LoVo (cell line): ENCODE measurements at regions not wholly inside any gene's neighbourhood (a gene's known extent, or its start where the extent isn't known, plus 50 kb on each side); places are given as distances from the start of the nearest gene placed in this dataset.

Experiments
- DNase-seq: peaks from one replicate; pipeline ENCODE4 v3.0.0-alpha.2; 2016; ENCODE audit warnings: low spot score

DNA sequence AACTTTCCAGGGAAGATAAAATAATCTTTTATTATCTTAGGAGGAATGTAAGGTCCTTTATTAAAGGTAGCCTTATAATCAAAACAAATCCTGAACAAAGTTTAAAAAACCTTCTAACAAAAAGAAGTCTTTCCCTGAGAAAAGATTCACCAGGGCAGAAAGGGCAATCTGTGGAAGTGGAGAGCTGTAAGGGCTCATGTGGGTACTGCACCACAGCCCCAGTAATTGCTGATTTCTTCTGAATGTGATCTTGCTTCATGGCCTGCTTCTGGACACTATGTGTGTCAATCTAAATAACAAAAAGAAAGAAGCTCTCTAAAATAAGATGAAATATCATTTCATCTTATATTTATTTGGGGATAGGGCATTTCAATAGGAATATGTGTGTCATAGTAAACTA is 1501.6 kb downstream of the OTOL1 start:
- no peak for DNase-seq

DNA sequence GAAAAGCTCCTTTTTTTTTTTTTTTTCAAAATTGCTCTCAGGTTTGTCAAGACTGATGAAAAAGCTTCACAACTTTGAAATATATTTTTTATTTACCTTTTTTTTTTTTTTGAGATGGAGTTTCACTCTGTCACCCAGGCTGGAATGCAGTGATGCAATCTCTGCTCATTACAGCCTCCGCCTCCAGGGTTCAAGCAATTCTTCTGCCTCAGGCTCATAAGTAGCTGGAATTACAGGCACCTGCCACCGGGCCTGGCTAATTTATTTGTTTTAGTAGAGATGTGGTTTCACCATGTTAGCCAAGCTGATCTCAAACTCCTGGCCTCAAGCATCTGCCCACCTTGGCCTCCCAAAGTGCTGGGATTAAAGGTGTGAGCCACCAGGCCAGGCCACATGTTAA is 1515.0 kb downstream of the OTOL1 start:
- no peak for DNase-seq

DNA sequence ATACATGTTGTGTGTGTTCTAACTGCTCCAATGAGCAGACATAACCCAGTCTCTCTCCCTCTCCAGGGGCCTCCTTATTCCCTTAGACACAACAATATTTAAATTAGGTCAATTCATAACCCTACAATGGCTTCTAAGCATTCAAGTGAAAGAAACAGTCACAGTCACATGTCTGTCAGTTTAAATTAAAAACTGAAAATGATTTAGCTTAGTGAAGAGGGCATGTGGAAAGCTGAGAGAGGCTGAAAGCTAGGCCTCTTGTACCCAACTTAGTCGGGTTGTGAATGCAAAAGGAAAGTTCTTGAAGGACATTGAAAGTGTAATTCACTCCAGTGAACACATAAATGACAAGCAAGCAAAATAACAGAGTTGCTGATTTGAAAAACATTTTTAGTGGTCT is 1519.6 kb downstream of the OTOL1 start:
- no peak for DNase-seq

DNA sequence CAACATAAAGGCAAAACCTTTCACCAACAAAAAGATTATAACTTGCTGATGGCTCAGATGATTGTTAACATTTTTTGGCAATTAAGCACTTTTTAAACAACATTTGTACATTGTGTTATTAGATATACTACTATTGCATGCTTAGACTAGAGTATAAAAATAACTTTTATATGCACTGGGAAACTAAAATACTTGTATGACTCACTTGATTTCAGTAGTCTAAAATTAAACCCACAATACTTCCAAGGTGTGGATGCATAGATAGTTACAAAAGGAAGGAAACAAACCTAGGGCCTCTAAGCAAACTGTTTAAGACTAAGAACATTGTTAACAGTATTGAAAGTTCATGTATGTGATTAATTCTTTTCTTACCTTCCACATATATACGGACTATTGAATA is 1521.5 kb downstream of the OTOL1 start:
- no peak for DNase-seq

DNA sequence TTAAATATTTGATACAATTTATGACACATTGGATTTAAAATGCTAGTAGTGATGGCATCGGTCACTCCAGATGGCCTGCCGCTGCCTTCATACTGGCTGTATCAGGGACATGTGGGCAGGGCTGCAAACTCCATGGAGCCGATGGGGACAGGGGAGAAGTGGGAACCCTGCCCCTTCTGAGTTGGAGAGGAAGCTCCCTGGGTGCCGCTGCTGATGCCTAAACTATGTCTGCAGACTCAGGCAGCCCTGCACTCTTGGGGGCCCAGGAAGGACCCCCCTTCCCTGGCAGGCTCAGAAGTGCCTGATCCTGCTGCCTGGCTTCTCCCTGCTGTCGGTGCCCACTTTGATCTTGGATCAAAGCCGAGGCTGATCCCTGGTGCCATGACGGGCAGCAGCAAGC is 1522.1 kb downstream of the OTOL1 start:
- no peak for DNase-seq

DNA sequence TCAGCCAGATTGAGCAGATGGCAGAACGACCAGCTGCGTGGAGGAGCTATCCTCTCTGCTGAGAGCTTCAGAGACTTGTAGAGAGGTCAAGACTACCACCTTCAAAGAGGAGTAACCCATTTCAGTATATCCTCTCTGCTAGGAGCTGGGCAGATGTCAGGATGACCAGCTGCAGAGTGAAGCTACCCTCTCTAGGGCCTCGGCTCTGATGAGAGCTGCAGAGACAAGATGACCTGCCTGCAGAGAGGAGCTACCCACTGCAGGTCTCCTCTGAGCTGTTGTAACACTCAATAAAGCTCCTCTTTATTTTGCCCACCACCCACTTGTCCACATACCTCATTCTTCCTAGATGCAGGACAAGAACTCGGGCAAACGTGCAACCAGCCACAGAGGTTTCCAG is 1522.7 kb downstream of the OTOL1 start:
- no peak for DNase-seq

DNA sequence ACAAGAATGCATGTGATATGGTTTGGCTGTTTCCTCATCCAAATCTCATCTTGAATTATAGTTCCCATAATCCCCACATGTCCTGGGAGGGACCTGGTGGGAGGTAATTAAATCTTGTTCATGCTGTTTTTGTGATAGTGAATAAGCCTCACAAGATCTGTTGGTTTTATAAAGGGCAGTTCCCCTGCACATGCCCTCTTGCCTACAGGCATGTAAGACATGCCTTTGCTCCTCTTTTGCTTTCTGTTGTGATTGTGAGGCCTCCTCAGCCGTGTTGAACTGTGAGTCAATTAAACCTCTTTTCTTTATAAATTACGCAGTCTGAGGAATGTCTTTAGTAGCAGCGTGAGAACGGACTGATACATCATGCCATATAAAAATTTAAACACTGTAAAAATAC is 1537.0 kb downstream of the OTOL1 start:
- DNase-seq, result no peak

DNA sequence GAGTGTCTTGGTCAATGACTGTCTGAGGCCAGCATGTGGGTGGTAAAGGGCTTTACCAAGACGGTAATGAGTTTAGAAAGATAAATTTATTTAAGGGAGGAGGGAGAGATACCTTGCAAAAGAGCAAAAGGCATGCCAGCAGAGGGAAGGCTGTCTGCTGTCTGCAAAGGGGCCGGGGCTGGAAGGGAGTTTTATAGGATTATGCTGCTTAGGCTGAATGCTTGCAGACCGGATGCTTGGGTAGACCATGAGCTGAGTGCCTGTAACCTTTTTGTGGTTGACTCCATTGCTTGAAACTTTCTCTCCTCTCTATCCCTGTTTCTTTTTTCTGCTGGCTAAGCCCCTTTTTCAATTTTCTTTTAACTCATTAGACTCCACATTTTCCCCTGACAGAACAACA is 1543.0 kb downstream of the OTOL1 start:
- DNase-seq, result no peak

DNA sequence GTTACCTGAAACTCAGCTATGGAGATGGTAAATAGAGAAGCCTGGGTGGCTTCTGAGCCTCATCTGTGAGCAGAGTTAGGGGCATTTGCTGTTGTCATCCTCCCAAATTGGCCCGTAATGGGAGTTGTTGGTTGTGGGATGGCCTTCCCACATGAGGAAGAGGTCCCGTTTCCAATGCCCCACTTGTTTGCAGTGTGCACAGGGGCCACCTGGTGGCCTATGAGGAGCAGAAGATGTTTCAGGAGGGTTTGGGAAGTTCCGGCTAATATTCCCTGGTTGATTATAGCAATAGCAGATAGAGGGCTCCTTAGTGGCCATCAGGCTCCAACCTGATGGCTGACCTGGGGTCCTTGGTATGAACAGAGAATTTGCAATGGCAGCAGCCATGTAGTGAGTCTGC is 1546.5 kb downstream of the OTOL1 start:
- no peak for DNase-seq

DNA sequence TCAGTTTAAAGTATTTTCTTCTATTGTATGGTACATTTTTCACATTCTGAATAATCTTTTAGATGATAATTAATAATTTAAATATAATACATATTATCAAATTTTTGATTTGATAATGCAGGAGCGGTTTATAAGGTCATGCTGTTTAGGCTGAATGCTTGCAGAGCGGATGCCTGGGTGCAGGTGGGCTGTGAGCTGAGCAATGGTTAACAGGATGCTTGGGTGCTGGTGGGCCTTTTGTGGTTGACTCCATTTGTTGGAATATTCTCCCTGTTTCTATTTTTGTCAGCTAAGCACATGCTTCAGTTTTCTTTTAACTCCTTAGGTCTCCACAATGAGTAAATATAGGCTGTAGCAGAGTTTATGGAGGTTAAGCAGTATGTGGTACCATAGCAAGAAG is 1549.3 kb downstream of the OTOL1 start:
- DNase-seq, result no peak

DNA sequence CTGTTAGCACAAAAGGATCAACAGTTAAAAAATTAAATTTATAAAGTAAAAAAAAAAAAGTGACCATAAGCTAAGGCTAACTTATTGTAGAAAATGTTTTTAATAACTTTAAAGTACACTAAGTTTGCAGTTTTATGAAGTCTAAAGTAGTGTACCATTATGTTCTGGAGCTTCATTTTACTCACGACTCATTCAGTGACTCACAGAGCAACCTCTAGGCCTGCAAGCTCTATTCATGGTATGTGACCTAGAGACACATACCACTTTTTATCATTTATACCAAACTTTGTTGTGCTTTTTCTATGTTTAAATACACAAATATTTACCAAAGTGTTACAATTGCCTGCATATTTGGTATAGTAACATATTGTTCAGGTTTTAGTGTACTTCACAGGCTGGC is 1552.3 kb downstream of the OTOL1 start:
- no peak for DNase-seq

DNA sequence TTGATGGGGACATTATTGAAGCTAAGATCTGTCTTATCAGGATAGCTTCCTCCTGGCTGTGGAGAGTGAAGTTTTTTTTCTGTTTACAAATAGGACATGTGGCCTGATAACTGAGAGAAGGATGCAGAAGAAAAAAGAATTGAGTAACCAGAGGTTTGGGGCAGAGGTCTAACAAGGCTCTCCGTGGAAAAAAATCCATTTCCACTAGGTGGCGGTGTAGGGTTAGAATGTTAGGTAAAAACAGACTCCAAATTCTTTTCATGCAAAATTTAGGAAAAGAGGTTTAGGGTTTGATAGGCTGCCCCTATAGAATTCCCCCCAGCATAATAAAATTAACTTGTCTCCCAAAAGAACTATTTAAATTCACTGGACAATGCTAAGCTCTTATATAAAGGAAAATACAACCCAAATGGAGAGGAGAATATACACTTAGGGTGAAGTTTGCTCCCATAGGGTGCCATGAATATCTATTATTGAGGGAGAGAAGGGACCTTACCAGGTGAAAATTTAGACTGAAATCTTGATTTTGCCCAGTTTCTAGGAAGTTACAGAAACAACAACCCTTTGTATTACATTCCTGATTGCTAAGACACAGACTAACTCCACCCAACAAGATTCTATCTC is 1560.4 kb downstream of the OTOL1 start:
- peak; percentile 26 for DNase-seq

DNA sequence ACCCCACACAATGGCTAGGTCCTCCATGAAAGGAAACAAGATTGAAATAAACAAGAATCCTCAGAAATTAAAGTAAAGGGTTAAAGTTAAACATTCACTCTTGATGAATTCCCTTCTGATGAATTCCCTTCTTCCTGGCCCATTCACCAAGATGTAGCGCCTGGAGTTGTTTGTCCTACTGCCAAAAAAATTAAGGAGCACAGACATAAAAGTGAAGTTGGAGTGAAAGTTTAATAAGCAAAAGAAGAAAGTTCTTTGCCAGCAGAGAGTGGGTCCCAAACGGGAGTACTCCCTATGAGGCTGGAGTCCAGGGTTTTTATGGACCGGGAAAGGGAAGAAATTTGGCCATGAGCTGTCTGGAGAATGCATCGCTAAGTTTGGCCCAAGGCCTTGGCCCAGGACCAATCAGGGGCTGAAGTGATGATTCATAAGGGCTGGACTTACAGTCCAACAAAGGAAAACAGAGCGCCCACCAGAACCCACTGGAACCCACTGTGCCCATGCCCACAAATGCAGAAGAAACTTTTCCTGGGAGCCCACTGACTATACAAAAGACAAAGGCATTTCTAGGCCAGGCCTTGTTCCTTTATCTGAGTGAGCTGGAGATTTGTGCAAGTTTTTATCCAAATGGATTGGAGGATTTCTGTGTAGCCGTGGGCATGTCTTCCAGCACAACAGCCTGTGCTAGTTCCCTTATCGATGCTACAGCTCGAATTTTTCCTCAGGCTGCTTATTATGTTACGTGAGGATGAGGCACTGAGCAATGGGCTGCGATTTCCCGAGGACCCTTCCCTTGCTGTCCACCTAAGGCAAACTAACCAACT is 1561.6 kb downstream of the OTOL1 start:
- no peak for DNase-seq

DNA sequence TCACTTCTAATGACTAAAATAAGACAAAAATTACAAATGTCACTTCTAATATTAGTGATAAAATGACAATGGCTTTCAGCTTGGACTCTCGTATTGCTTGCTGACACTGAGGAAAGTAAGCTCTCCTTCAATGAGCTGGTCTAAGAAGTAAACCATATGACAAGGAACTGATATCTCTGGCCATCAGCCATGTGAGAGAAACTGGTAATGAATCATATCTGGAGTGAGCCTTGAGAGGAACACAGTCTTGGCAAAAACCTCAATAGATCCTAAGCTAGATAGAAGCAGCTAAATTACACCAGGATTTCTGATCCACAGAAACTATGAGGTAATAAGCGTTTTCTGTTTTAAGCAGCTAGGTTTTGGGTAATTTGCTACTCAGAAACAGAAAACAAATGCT is 1575.1 kb downstream of the OTOL1 start:
- no peak for DNase-seq
